GM12878 (cell line): ENCODE measurements at regions not wholly inside any gene's neighbourhood (a gene's known extent, or its start where the extent isn't known, plus 50 kb on each side); places are given as distances from the start of the nearest gene placed in this dataset.

ENCODE experiments used
- ATAC-seq: fragments of 200-7000 bp; cut with Tn5 transposase; 3 replicates; pipeline ENCODE4 v1.9.1; 2020; ENCODE audit warnings: mild to moderate bottlenecking, moderate library complexity
- BruUV-seq: library from RNA; stranded (reverse); fragments of 400-500 nt; replicated peaks from 2 replicates; lab custom pipeline; 2021; lab: Mats Ljungman, UMichigan
- CTCF ChIA-PET: fragments of 300-600 bp; sonication (Branson Sonifier 250); formaldehyde crosslinking; extraction: SDS; loops from one replicate; lab custom pipeline; 2021; ENCODE audit warnings: inconsistent platforms; lab: Yijun Ruan, JAX
- POLR2A ChIA-PET: fragments of 350-600 bp; formaldehyde crosslinking; extraction: SDS; loops from one replicate; lab custom pipeline; 2021; ENCODE audit warnings: inconsistent platforms; lab: Charles Lee
- RAD21 ChIA-PET: fragments of 300-600 bp; sonication (Branson Sonifier 250); formaldehyde crosslinking; loops from one replicate; lab custom pipeline; 2023; ENCODE audit warnings: antibody characterized with exemption; ENCODE audit not compliant: unreplicated experiment; lab: Charles Lee
- SMC1A ChIA-PET: fragments of 300-600 bp; sonication (Branson Sonifier 250); formaldehyde crosslinking; loops from one replicate; lab custom pipeline; 2023; ENCODE audit not compliant: unreplicated experiment, uncharacterized antibody; lab: Charles Lee
- DNase-seq: peaks from one replicate; pipeline ENCODE4 v3.0.0-alpha.2; 2011; ENCODE audit warnings: low read depth, low spot score
- FAIRE-seq: peaks from 3 replicates; lab custom pipeline; 2011; peaks lifted over from hg19 to GRCh38; lab: Jason Lieb, UNC
- H2AFZ ChIP-seq: 2 replicates; pipeline ENCODE4 v1.6.0; 2011; ENCODE audit warnings: low read depth, low read length, control low read depth; ENCODE audit not compliant: control insufficient read depth
- H3K27ac ChIP-seq: 2 replicates; pipeline ENCODE4 v1.5.1; 2011; ENCODE audit warnings: control low read depth; ENCODE audit not compliant: control insufficient read depth, insufficient read depth
- H3K27me3 ChIP-seq, 2 experiments: replicated peaks in 1 of 2; 2 replicates each; pipeline versions ENCODE4 v1.6.0 to v1.6.1; 2011; ENCODE audit warnings: low read length in 1 of 2; ENCODE audit not compliant: control insufficient read depth in 2 of 2, insufficient read depth in 2 of 2
- H3K36me3 ChIP-seq, 2 experiments: 2 replicates each; pipeline ENCODE4 v1.5.1; 2011; ENCODE audit warnings: low read length in 1 of 2; ENCODE audit not compliant: control insufficient read depth in 2 of 2, insufficient read depth in 2 of 2
- H3K4me1 ChIP-seq: 2 replicates; pipeline ENCODE4 v1.6.1; 2011; ENCODE audit warnings: mild to moderate bottlenecking, low read length, moderate library complexity, mixed read lengths; ENCODE audit not compliant: control insufficient read depth, insufficient read depth
- H3K4me2 ChIP-seq: 2 replicates; pipeline ENCODE4 v1.6.0; 2011; ENCODE audit warnings: control low read depth; ENCODE audit not compliant: control insufficient read depth, insufficient read depth
- H3K4me3 ChIP-seq: fragments of 200-600 bp; sonication (generic); 2 replicates; pipeline ENCODE4 v1.5.1; 2016
- H3K79me2 ChIP-seq: 2 replicates; pipeline ENCODE4 v1.6.0; 2011; ENCODE audit warnings: low read length; ENCODE audit not compliant: control insufficient read depth, insufficient read depth
- H3K9ac ChIP-seq: 2 replicates; pipeline ENCODE4 v1.8.0; 2011; ENCODE audit warnings: low read length, control low read depth, mixed read lengths; ENCODE audit not compliant: control insufficient read depth, insufficient read depth
- H3K9me3 ChIP-seq: replicated peaks from 3 replicates; pipeline ENCODE4 v1.5.1; 2011; ENCODE audit warnings: mild to moderate bottlenecking, low read length; ENCODE audit not compliant: control insufficient read depth, insufficient read depth
- H4K20me1 ChIP-seq: 2 replicates; pipeline ENCODE4 v1.6.0; 2011; ENCODE audit not compliant: control insufficient read depth, insufficient read depth
- FOS ChIP-seq: IDR thresholded peaks from 3 replicates; pipeline ENCODE4 v1.6.1; 2011; ENCODE audit warnings: borderline replicate concordance; ENCODE audit not compliant: insufficient read length; ENCODE audit errors: extremely low read depth
- IKZF1 ChIP-seq: fragments of 450-650 bp; conservative IDR thresholded peaks from 2 replicates; pipeline ENCODE4 v1.6.1; 2017; ENCODE audit warnings: antibody characterized with exemption, mild to moderate bottlenecking
- JUND ChIP-seq: IDR thresholded peaks from 2 replicates; pipeline ENCODE4 v1.6.1; 2012; ENCODE audit warnings: low read depth, mild to moderate bottlenecking, low read length, improper control_type of control experiment, moderate library complexity
- MYC ChIP-seq: IDR thresholded peaks from 2 replicates; pipeline ENCODE4 v1.6.1; 2011; ENCODE audit warnings: mild to moderate bottlenecking, low read length, moderate library complexity, inconsistent platforms; ENCODE audit not compliant: insufficient read depth, insufficient replicate concordance, insufficient read length, severe bottlenecking
- NR2F1 ChIP-seq: fragments of 450-650 bp; conservative IDR thresholded peaks from 2 replicates; pipeline ENCODE4 v1.6.1; 2017; ENCODE audit warnings: mild to moderate bottlenecking
- SMC3 ChIP-seq: IDR thresholded peaks from 2 replicates; pipeline ENCODE4 v1.6.1; 2011; ENCODE audit warnings: low read length, improper control_type of control experiment, borderline replicate concordance
- SP1 ChIP-seq: IDR thresholded peaks from one replicate; pipeline ENCODE4 v1.6.1; 2011; ENCODE audit warnings: low read depth, low read length
- TAF1 ChIP-seq: IDR thresholded peaks from 2 replicates; pipeline ENCODE4 v1.6.1; 2011; ENCODE audit warnings: mild to moderate bottlenecking, low read depth, low read length, borderline replicate concordance
- ZNF622 ChIP-seq: fragments of 450-650 bp; IDR thresholded peaks from 2 replicates; pipeline ENCODE4 v1.6.1; 2017; ENCODE audit warnings: mild to moderate bottlenecking, inconsistent platforms
- WGBS: methylation state at CpG from one replicate; pipeline ENCODE4 v1.1.6; 2016; ENCODE audit warnings: low lambda C conversion rate; ENCODE audit not compliant: insufficient replicate concordance, insufficient coverage; ENCODE audit errors: missing lambda C conversion rate; 5-methylcytosine and 5-hydroxymethylcytosine counted together
- in situ Hi-C: fragments of 300-500 bp; cut with MboI; formaldehyde crosslinking; loops from 9 replicates; pipeline ENCODE4 v1.14.3; 2018; ENCODE audit warnings: mixed read lengths
- intact Hi-C: fragments of 100-400 bp; cut with micrococcal nuclease; formaldehyde crosslinking; loops from one replicate; pipeline ENCODE4 v1.14.2; 2022; ENCODE audit not compliant: unreplicated experiment
- TF ChIP-seq, protein P1 (sequence below): fragments of 450-650 bp; IDR thresholded peaks from 2 replicates; pipeline ENCODE4 v1.6.1; 2016; ENCODE audit warnings: mild to moderate bottlenecking, moderate library complexity, borderline replicate concordance
- TF ChIP-seq, protein P2 (sequence below): fragments of 450-650 bp; IDR thresholded peaks from 2 replicates; pipeline ENCODE4 v1.6.1; 2017; ENCODE audit warnings: antibody characterized with exemption, mild to moderate bottlenecking, moderate library complexity
- TF ChIP-seq, protein P3 (sequence below): IDR thresholded peaks from 2 replicates; pipeline ENCODE4 v1.6.1; 2012; ENCODE audit warnings: mild to moderate bottlenecking, low read depth, low read length

DNA sequence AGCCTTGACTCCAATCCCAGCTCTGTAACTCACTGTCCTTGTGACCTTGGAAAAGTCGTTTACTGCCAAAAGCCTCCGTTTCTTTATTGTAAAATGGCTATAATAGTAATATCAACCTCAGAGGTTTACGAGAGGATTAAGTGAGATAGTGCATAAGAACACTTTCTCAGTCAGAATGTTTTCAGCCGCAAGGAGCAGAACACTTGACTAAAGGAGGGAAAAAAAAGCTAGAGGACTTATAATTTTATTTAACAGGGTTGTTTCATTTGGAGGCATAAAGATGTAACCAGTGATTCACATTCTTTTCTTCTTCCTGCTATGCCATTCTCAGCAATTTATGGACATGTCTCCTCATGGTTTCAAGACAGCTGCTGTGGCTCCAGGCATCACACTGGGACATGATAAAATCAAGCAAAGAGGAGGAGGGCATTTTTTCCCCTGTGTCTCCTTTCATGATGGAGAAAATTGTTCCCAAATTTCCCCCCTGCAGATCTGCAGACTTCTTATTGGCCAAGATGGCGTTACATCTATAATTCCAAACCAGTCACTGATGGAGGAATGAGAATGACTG lies 143.0 kb upstream of the PTPN1 start (continued):
- TF ChIP-seq IKZF1 (no peak), ZNF622 (no peak), NR2F1 (no peak), MYC (no peak)
- TF ChIP-seq, protein P1, sequence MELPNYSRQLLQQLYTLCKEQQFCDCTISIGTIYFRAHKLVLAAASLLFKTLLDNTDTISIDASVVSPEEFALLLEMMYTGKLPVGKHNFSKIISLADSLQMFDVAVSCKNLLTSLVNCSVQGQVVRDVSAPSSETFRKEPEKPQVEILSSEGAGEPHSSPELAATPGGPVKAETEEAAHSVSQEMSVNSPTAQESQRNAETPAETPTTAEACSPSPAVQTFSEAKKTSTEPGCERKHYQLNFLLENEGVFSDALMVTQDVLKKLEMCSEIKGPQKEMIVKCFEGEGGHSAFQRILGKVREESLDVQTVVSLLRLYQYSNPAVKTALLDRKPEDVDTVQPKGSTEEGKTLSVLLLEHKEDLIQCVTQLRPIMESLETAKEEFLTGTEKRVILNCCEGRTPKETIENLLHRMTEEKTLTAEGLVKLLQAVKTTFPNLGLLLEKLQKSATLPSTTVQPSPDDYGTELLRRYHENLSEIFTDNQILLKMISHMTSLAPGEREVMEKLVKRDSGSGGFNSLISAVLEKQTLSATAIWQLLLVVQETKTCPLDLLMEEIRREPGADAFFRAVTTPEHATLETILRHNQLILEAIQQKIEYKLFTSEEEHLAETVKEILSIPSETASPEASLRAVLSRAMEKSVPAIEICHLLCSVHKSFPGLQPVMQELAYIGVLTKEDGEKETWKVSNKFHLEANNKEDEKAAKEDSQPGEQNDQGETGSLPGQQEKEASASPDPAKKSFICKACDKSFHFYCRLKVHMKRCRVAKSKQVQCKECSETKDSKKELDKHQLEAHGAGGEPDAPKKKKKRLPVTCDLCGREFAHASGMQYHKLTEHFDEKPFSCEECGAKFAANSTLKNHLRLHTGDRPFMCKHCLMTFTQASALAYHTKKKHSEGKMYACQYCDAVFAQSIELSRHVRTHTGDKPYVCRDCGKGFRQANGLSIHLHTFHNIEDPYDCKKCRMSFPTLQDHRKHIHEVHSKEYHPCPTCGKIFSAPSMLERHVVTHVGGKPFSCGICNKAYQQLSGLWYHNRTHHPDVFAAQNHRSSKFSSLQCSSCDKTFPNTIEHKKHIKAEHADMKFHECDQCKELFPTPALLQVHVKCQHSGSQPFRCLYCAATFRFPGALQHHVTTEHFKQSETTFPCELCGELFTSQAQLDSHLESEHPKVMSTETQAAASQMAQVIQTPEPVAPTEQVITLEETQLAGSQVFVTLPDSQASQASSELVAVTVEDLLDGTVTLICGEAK: no peak

DNA sequence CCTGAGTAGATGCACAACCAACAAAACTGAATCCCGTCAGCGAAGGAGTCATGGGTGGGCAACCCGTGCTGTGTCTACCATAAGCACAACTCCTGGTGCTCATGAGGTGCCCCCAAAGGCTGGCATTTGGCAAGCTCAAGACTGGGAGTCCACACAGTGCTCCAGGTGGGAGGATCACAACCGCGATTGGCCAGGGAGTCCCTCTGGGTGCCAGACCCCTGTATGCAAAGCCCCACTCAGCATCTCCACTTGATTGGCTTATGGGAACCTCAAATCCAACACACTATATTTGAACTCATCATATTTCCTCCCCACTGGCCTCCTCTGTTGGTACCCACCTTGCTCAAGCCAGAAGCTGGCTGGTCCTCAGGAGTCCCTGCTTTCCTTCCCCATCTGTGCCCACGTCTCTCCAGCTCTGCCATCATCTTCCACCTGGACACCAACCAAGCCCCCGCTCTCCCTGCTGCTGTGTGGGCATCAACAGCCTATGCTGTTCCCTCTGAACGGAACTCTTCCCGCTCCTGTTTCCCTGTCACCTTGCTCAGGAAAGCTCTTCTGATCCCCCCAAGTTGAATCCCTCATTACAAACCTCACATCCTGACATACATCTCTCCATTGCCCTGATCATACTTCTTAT lies 142.3 kb upstream of the PTPN1 start:
- Histone ChIP-seq H3K9ac (no peak overlapping the region), H3K79me2 (no peaks in the 10 kb centered on the region), H4K20me1 (no peaks in the 10 kb centered on the region), H3K4me2 (no peak overlapping the region), H3K27ac (no peak overlapping the region), H3K4me3 (no peak overlapping the region), H3K4me1 (peaks cover 5% of the 10 kb centered on the region; the same call in 1 of the 2 replicates), H2AFZ (no peak overlapping the region), H3K27me3 (no peaks in the 10 kb centered on the region; a peak in 2 of 4 replicates), H3K36me3 (no peaks in the 10 kb centered on the region), H3K9me3 (no peaks in the 10 kb centered on the region; the same call in 2 of the 3 replicates)
- WGBS: 60% methylated on average over 9 of the region's 9 CpGs
- no peak for FAIRE-seq
- CTCF ChIA-PET: no interaction called here
- no peak for ATAC-seq
- no peak for DNase-seq
- no TSS peak for BruUV-seq
- POLR2A ChIA-PET: no interaction called here
- RAD21 ChIA-PET: no interaction called here
- in situ Hi-C loops (no loop called here), intact Hi-C loops (no loop called here)
- SMC1A ChIA-PET: no interaction called here
- TF ChIP-seq, protein P2, sequence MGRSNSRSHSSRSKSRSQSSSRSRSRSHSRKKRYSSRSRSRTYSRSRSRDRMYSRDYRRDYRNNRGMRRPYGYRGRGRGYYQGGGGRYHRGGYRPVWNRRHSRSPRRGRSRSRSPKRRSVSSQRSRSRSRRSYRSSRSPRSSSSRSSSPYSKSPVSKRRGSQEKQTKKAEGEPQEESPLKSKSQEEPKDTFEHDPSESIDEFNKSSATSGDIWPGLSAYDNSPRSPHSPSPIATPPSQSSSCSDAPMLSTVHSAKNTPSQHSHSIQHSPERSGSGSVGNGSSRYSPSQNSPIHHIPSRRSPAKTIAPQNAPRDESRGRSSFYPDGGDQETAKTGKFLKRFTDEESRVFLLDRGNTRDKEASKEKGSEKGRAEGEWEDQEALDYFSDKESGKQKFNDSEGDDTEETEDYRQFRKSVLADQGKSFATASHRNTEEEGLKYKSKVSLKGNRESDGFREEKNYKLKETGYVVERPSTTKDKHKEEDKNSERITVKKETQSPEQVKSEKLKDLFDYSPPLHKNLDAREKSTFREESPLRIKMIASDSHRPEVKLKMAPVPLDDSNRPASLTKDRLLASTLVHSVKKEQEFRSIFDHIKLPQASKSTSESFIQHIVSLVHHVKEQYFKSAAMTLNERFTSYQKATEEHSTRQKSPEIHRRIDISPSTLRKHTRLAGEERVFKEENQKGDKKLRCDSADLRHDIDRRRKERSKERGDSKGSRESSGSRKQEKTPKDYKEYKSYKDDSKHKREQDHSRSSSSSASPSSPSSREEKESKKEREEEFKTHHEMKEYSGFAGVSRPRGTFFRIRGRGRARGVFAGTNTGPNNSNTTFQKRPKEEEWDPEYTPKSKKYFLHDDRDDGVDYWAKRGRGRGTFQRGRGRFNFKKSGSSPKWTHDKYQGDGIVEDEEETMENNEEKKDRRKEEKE: no peak
- TF ChIP-seq, protein P3, sequence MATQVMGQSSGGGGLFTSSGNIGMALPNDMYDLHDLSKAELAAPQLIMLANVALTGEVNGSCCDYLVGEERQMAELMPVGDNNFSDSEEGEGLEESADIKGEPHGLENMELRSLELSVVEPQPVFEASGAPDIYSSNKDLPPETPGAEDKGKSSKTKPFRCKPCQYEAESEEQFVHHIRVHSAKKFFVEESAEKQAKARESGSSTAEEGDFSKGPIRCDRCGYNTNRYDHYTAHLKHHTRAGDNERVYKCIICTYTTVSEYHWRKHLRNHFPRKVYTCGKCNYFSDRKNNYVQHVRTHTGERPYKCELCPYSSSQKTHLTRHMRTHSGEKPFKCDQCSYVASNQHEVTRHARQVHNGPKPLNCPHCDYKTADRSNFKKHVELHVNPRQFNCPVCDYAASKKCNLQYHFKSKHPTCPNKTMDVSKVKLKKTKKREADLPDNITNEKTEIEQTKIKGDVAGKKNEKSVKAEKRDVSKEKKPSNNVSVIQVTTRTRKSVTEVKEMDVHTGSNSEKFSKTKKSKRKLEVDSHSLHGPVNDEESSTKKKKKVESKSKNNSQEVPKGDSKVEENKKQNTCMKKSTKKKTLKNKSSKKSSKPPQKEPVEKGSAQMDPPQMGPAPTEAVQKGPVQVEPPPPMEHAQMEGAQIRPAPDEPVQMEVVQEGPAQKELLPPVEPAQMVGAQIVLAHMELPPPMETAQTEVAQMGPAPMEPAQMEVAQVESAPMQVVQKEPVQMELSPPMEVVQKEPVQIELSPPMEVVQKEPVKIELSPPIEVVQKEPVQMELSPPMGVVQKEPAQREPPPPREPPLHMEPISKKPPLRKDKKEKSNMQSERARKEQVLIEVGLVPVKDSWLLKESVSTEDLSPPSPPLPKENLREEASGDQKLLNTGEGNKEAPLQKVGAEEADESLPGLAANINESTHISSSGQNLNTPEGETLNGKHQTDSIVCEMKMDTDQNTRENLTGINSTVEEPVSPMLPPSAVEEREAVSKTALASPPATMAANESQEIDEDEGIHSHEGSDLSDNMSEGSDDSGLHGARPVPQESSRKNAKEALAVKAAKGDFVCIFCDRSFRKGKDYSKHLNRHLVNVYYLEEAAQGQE: no peak
- TF ChIP-seq JUND (no peak), FOS (no peak), SP1 (no peak), SMC3 (no peak), TAF1 (no peak)
